NCI-H2227 (cell line): ENCODE measurements at regions not wholly inside any gene's neighbourhood (a gene's known extent, or its start where the extent isn't known, plus 50 kb on each side); places are given as distances from the start of the nearest gene placed in this dataset.

Source experiments
- DNase-seq: peaks from one replicate; lab custom pipeline; 2025; ENCODE audit not compliant: unreplicated experiment; lab: John Stamatoyannopoulos, UW

DNA sequence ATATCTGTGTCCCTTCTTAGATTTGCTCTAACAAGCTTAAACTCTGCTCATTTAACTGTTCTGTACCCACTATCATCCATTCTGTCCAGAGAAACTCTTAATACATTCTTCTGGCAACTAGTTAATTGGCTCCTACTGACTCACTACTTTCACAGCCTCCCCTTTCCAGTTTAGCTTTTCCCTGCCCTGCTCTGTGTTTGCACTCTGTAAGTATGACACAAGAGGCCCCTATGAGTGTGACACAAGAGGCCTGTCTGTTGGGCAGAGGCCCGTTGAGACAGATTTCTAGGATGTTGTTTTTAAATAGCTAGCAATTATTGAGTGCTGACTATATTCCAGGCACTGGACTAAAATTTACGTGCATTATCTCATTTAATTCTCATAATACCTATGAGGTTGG is 246.0 kb upstream of the DAAM1 start:
- no peak for DNase-seq

DNA sequence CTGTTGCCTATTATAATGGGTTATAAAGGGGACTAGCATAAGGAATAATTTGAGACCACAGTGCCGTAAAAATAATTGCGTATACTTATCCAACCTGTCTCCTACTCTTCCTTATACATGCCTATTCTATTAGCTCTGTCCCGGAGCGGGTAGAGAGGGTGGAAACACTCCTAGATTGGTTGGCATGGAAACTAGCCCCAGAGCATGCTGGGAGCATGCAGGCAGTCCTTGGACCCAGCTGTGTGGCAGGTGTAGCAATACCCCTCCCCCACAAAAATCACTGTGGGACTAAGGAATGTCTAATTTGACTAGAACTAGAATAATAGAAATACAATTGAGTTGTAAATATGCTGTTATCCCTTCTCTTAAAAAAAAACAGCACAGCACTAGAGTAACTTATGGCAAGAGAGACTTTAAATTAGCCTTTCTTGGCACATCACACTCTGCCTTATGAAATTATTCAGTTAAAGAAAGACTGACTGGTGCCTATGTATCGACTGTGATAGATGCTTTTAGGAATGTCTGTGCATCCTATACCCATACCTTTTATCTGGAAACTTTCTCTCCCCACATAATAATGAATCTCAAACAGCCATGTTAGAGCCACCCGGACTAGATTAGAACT is 244.0 kb upstream of the DAAM1 start:
- peak; percentile 90 for DNase-seq

DNA sequence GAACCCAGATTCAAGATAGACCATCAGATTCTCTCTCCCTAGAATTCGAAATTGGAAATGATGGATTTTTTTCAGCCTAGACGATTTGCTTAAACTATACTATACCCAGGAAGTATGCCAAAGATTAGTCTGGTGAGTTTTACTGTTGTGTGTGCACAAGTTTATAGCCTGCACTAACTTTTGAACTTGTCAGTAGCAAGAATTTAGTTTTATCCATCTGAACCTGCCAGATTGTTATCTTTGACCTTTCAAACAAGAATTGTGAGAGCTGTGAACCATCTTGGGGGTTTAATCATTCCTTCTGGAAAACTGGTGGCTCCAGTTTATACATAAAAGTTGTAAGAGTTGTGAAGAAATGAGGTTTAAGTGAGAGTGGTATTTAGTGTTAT is 243.5 kb upstream of the DAAM1 start:
- no peak for DNase-seq

DNA sequence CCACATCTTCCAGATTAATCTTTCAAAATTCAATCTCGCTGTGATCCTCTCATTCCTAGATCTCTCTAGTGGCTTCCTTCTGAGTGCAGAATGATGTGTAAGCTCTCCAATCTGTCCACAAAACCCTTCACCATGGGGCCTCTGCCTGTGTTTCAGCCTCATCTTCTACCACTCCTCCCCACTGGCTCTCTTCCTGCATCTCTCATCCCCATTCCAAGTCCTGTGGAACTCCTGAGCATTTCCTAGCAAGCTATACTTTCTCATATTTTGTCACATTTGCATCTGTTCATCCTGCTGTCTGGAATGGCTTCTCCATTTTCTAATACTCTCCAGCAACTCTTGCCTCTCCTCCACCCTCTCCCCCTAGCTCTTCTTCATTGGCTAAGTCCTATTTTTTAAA is 242.0 kb upstream of the DAAM1 start:
- DNase-seq: no peak

DNA sequence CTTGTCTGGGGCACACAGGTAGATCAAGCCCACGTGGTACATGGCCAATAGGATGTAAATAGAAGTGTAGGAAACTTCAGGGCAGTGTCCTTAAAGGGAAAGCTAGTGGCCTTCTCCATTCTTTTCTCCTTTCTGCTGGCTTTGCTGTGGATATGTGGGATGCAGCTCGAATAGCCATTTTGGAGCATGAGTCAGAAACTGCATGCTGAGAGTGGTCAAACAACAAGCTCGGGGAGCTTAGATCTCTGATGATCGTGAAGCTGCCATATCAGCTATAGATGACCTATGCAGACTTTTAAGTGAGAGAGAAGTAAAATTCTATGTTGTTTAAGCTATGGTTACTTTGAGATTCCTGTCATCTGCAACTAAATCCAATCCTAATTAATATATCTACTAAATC is 241.3 kb upstream of the DAAM1 start:
- DNase-seq: no peak

DNA sequence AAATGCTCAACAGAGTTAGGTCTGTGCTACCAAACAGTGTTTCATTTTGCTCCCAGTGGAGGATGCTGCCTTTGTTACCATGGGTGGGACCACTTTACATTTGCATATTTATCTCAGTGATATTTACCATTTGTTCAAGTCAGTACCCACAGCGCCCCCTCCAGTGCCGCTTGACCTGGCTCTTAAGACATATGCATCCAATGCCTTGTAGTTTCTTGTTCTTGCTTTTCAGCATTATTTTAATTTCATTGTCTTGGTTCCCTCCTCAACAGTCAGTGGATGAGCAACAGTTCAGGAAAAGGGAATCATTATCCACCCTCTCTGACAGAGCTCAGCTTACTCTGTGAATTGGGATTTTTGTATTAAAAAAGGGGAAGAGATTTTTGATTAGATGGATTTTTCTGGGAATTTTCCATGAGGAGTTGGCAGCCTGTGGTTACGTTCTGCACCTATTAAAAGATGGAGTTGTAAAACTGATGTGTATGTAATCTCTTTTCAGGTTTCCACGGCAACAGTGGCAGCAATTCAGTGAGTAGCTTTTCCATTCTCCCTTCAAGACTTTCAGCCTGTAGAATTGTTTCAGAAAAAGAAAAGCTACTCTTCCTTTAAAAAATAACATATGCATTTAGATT is 240.5 kb upstream of the DAAM1 start:
- DNase-seq: peak; percentile 59

DNA sequence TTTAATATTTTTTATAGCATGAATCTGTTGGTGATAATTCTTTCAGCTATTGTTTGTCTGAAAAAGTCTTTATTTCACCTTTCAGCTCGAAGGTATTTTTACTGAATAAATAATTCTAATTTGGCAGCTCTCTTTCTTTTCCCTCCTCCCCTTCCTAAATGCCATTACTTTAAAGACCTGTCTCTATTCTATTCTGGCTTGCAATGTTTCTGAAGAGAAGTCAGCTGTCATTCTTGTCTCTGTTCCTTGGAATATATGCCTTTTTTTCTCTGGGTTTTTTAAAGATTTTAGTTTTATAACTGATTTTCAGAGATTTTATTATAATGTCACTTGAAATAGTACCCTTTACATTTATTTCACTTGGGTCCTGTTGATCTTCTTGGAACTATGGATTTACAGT is 237.9 kb upstream of the DAAM1 start:
- DNase-seq: no peak

DNA sequence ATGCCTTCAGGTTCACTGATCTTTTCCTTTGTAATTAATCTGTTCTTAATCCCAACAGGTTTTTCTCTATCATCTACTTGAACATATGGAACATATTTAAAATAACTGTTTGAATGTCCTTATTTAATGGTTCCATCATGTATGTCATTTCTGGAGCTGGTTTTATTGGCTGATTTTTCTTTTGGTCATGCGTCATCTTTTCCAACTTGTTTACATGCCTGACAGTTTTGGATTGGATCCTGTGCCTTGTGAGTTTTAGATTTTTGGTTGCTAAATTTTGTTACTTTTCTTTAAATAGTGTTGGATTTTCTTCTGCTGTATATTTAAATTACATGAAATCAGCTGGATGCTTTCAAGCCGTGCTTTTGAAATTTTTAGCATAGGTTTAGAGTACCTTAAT is 237.3 kb upstream of the DAAM1 start:
- DNase-seq: no peak

DNA sequence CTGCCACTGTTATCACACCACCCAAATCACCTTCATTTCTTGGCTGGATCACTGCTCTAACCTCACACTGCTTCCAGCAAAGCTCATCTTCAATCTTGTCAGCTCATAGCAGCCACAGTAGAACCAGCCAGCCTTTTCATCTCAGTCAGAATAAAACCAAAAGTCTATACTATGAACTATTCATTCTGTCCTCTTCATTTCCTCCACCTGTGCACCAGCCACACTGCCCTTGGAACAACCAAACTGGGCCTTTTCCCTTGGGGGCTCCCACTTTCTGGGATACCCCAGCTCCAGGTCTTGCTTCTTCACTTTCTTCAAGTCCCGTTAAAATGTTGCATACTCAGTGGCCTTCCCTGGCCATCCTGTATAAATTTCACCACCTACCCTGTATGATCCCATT is 234.4 kb upstream of the DAAM1 start:
- DNase-seq: no peak

DNA sequence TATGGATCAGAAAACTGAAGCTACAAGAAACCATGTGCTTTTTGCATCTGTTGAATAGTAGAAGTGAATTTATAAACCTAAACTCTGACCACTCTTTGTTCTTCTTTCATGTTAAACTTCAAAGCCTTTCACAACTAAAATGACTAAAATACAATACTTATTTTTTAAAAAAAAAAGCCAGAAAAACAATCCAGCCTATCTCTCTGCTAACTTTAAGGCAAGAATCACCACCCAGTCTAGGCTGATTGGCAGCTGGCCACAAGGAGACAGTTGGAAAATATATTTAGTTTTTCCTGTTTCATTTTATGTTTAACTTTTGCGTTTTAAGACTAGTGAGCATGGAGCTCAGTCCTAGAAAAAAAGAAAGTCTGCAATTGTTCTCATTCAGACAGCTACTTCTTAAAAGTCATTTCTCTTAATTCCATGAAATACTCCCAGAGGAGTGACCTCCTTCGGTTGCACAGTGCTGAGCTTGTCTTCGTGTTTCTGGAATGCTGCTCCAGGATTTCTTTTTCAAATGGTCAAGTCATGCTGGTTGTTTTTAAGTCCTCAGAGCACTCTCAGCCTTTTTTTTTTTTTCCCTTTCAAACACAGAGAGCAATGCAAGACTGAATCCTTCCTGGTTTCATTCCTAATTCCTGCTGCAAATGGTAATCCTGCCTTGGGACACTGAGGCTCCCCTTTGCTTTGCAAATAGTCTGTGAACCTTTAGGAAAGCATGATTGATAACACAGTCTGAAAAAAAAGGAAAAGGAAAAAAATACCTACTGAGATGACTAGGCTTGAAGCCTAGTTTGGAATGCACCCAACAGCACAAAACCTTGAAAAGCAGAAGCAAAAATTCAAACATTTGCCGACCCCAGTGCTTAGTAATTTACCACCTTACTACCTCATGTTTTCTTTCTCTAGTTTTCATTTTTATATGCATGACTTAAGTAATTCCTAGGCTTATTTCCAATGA is 233.3 kb upstream of the DAAM1 start:
- DNase-seq: no peak

DNA sequence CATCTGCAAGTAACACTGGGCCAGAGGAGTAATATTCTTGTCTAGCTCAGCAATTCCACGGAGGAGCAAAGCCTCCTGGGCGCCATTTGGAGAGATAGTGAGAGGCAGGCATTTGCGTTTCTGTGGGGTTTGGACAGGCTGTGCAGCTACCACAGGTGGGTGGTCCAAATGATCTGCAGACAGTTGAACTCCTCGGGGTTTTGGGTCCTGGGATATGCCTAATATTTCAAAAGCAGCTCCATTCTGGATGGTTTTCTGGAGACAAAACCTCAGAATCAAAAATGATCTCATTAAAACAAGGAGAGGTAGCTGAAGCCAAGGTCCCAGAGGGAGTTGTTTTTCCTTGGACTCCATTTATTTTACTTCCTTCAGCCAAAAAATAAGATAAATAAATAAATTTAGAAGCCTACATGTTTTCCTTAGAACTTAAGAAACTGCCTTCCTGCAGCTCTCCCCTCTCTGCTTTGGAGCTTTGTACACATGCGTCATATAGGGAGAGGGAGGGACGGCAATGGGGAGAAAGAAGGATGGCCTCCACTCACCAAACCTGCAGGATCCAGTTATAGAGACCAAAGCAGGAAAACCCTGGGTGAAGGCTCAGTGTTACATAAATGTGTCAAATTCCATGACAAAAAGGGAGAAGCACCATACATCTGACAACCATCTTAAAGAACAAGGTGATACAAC is 227.3 kb upstream of the DAAM1 start:
- DNase-seq: no peak

DNA sequence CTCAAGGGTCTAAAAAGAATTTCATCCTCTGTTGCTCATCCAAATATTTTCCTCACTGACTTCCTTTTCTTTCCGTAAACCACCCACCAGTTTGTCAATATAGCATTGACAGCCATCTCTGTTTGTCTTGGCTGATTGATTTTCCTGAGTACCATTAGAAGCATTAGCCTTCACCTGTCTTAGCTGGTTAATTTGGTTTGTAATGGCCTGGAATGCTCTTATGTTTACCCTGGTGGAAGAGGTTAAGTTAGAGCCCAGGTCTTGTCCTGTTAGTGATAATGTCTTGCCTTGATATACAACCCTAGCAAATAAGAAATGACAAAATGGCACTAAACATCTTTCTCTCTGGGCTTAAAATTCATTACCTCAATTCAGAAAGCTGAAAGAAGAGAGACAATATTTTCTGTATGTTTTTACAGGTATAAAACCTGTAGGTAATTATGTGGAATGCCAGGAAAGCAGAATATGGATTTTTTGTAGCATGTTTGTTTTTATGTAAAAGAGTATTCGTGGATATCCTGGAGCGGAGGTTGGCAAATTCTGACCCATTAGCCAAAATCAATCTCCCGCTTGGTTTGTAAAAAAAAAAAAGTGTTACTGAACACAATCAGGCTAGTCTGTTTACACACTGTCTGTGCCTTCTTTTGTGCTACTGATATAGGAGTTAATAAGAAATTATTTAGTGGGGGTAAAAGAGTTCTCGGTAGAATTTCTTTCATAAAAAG is 224.4 kb upstream of the DAAM1 start:
- DNase-seq: no peak

DNA sequence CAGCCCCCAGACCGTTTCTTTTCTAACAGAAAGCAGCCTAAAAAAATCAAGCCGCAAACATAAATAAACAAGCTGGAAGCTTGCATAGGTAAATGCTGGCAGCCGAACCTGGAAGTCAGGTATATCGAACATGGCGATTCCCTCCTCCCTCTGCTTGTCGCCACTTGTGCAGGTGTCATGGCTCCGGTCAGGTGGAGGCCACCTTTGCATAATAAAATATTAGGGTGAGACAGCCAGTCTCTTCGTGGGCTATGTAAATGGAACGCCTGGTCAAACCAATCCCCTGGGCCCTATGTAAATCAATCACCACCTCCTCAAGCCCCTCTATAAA is 223.9 kb upstream of the DAAM1 start:
- no peak for DNase-seq

DNA sequence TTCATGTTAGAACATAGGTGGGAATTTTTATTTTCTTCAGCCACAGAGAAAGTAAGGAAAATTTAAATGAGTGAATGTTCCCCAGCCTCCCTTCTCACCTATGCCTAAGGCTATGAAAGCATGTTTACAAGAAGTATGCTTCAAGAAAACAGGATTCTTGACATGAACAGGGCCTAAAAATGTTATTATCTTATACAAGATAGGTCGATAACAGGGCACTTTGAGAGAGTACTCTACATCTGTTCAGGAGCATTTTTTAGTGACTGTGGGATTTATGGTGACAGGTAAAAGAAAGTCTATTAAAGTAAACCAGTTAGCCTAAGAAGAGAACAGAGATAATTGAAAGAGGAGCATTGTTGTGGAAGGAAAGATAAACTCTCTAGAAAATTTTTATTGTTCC is 222.9 kb upstream of the DAAM1 start:
- DNase-seq: no peak

DNA sequence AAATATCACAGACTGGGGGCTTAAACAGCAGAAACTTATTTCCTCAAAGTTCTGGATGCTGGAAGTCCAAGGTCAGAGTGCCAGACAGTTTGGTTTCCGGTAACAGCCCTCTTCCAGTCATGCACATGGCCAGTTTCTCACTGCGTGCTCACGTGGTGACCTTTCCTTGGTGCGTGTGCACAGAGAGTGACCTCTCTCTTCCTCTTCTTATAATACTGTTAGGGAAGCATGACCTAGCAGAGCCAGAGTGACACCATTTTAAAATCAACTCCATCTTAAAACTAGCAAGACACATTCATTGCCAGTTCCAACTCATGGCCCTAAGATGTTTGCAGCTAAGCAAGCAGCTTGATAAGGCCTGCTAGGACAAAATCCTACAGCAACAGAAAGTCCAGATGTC is 221.5 kb upstream of the DAAM1 start:
- no peak for DNase-seq

DNA sequence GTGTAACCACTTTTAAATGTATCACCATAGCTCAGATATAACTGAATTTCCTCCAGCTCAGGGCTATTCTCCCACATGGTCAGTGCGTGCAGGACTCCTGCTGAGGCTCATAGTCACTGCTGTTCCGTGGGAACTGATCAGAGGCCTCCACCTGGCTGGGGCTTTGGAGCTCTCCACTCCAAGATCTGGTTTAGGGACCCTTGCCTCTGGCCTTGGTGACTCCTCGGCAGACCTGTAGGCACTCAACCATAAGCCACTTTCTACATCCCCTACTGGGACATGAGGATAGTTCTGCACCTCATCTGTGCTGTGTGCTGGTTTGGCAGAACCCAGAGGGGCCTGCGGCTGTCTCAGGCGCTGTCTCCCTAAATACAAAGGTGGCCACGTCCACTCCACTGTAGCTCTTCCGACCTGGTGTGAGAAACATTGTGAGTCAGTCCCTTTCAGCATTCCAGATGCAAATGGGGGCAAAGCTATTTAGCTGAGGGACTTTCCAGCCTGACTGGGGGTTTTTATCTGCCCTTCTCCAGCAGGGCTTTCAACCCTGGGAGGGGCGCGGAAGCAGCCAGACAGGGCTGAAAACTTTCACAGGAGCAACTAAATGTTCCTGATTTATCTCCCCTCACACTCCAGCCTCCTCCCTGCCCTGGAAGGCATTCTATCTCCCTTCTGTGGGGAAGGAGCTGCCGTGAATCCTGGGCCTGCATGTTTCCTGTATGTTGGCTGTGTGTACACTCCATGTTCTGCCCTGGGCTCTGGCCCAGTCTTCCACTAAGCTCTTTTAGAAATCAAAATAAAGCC is 218.3 kb upstream of the DAAM1 start:
- no peak for DNase-seq

DNA sequence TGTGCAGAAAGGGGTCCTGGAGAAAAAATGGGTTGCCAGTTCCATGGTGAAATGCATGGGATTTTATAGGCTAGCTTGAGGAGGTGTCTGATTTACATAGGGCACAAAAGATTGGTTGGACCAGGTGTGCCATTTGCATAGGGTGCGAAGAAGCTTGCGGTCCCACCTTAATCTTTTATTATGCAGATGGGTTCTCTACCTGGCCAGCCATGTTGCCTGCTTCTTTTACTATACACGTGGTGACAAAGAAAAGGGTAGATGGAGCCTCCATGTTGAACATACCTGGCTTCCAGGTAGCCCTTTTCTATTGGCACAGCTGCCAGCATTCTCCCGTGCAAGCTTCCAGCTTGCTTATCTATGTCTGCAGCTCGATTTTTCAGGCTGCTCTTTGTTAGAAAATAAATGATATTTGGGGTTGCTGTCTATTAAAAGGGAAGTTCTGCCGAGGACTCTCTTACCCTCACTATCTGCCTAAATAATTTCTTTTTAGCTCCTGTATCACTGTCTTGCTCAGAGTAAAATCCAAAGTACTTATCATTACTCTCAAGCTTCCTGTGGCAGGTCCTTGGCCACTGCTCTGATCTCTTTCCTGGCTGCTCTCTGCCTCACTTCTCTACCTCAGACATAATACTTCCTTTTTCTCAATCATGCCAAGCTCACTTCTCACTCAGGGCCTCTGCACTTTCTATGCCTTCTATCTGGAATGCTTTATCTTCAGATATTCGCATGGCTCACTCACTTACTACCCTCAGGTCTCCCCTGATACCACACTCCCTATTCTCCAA is 216.0 kb upstream of the DAAM1 start:
- DNase-seq: no peak

DNA sequence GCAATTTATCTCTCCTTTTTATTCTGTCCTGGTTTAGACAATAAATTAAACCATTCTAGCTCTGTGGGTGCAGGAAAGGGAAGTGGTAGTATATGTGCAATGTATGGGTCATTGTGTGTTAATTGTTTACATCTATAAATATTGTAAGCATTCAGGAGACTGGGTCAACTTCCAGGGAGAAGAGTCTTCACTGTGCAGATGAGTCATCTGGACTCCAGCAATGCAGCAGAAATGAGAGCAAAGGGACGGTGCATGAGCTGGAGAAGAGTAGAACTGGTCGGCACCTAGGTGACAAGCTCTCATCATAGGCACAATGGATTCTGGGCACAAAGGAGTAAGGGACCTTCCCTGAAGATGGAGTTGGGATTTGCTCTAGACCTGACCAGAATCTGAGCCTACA is 211.1 kb upstream of the DAAM1 start:
- DNase-seq: no peak

DNA sequence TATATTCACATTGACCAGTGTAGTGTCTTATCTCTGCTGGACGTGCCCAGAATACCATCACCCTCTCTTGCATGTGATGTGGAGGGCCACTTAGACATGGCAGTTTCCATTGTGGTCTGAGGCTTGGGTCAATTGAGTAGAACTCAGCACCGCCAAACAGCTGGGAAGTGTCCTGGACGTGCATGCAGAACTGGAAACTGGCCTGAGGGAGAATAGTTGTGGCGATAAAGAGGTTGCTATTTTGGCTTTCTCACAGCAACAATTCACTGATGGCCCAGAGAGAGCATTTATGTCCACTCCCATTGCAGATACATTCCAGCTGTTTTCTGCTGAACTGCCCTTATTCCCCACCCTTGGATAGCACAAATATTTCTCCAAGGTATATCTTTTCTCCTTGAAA is 210.1 kb upstream of the DAAM1 start:
- DNase-seq: no peak

DNA sequence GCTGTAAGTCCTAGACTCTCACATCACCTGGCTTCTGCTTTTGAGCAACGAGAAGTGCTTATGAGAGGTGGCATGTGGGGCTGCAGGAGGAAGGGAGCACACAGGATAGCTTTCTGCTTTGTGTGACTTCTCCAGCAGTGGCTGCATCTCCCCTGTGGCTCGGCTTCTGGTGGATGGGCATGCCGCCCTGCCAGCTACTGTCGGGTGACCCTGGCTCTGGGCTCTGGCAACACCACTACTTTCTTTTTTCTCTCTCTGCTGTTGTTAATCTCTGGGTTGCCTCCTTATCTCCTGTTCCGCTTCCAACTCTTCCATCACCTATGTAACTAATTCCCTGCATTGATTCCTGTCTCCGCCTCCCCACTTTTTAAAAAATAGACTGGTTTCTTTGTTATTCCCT is 209.1 kb upstream of the DAAM1 start:
- no peak for DNase-seq
